K562 (cell line): ENCODE measurements at regions not wholly inside any gene's neighbourhood (a gene's known extent, or its start where the extent isn't known, plus 50 kb on each side); places are given as distances from the start of the nearest gene placed in this dataset.

ENCODE experiments used
- ATAC-seq: fragments of 200-7000 bp; cut with Tn5 transposase; 3 replicates; pipeline ENCODE4 v1.9.1; 2020; ENCODE audit warnings: moderate library complexity
- BruUV-seq: library from RNA; stranded (reverse); fragments of 400-500 nt; replicated peaks from 2 replicates; lab custom pipeline; 2021; lab: Mats Ljungman, UMichigan
- CTCF ChIA-PET: fragments of 300-600 bp; formaldehyde crosslinking; extraction: SDS; loops from one replicate; lab custom pipeline; 2021; ENCODE audit warnings: low intra/inter-chr PET ratio; lab: Yijun Ruan, JAX
- POLR2A ChIA-PET: fragments of 300-600, 350-650 bp; sonication (Branson Sonifier 250); formaldehyde crosslinking; extraction: SDS; loops from one replicate; lab custom pipeline; 2021; ENCODE audit warnings: antibody characterized with exemption, inconsistent platforms; lab: Yijun Ruan, JAX
- DNase-seq, 4 experiments: peaks; one replicate each; pipeline versions ENCODE4 v3.0.0 to v3.0.0-alpha.2; 2011 to 2018; ENCODE audit warnings: low spot score in 3 of 4, mixed read lengths in 3 of 4; ENCODE audit errors: extremely low read depth in 1 of 4
- FAIRE-seq: peaks from 2 replicates; lab custom pipeline; 2011; peaks lifted over from hg19 to GRCh38; lab: Jason Lieb, UNC
- H2AFZ ChIP-seq: 2 replicates; pipeline ENCODE4 v1.6.0; 2011; ENCODE audit warnings: low read depth, low read length, control low read depth, inconsistent platforms
- H3K27ac ChIP-seq: fragments of 200-600 bp; 3 replicates; pipeline ENCODE4 v1.8.0; 2011; ENCODE audit warnings: low read depth, mild to moderate bottlenecking, control low read depth, inconsistent platforms, low read length, moderate library complexity, mixed read lengths; ENCODE audit errors: extremely low read depth
- H3K27me3 ChIP-seq, 2 experiments: fragments of 300-600 bp in 1 of 2; 2 replicates in 1 of 2; 3 replicates in 1 of 2; pipeline versions ENCODE4 v1.6.0 to v1.8.0; 2011; ENCODE audit warnings: inconsistent platforms in 2 of 2, low read length in 2 of 2, mild to moderate bottlenecking in 1 of 2, mixed read lengths in 1 of 2, moderate library complexity in 1 of 2; ENCODE audit not compliant: control insufficient read depth in 2 of 2, insufficient read depth in 2 of 2
- H3K36me3 ChIP-seq: fragments of 300-600 bp; 3 replicates; pipeline ENCODE4 v1.8.0; 2011; ENCODE audit warnings: mild to moderate bottlenecking, low read length, inconsistent platforms; ENCODE audit not compliant: control insufficient read depth, insufficient read depth
- H3K4me1 ChIP-seq, 2 experiments: fragments of 200-600 bp in 1 of 2; replicated peaks in 1 of 2; 2 replicates in 1 of 2; 3 replicates in 1 of 2; pipeline versions ENCODE4 v1.5.1 to v1.8.0; 2011; ENCODE audit warnings: inconsistent platforms in 2 of 2, low read length in 2 of 2, mild to moderate bottlenecking in 1 of 2, mixed read lengths in 1 of 2, moderate library complexity in 1 of 2; ENCODE audit not compliant: control insufficient read depth in 2 of 2, insufficient read depth in 2 of 2
- H3K4me2 ChIP-seq: 2 replicates; pipeline ENCODE4 v1.6.1; 2011; ENCODE audit warnings: low read length, control low read depth, inconsistent platforms, mixed read lengths; ENCODE audit not compliant: insufficient read depth
- H3K4me3 ChIP-seq: fragments of 200-600 bp; sonication (generic), shearing (Covaris generic); 2 replicates; pipeline ENCODE4 v1.5.1; 2016; ENCODE audit warnings: control low read depth, inconsistent platforms
- H3K79me2 ChIP-seq: fragments of 200-600 bp; 3 replicates; pipeline ENCODE4 v1.8.0; 2011; ENCODE audit warnings: low read length, inconsistent platforms; ENCODE audit not compliant: control insufficient read depth, insufficient read depth
- H3K9ac ChIP-seq, 2 experiments: 2 replicates each; pipeline versions ENCODE4 v1.6.0 to v1.6.1; 2011; ENCODE audit warnings: low read depth in 2 of 2, low read length in 2 of 2, control low read depth in 1 of 2, inconsistent platforms in 1 of 2, mild to moderate bottlenecking in 1 of 2, mixed read lengths in 1 of 2; ENCODE audit not compliant: insufficient read depth in 1 of 2
- H3K9me1 ChIP-seq: one replicate; pipeline ENCODE4 v1.6.0; 2011; ENCODE audit warnings: inconsistent platforms, mild to moderate bottlenecking, low read length, moderate library complexity; ENCODE audit not compliant: control insufficient read depth, insufficient read depth
- H3K9me3 ChIP-seq: replicated peaks from 2 replicates; pipeline ENCODE4 v1.5.1; 2011; ENCODE audit warnings: low read depth, low read length, inconsistent platforms; ENCODE audit not compliant: control insufficient read depth, insufficient read depth
- H4K20me1 ChIP-seq: replicated peaks from 2 replicates; pipeline ENCODE4 v1.6.1; 2011; ENCODE audit warnings: low read length, inconsistent platforms, mixed read lengths; ENCODE audit not compliant: control insufficient read depth, insufficient read depth
- CEBPZ ChIP-seq: fragments of 150-350 bp; IDR thresholded peaks from 2 replicates; pipeline ENCODE4 v1.6.1; 2014; ENCODE audit warnings: low read depth, mild to moderate bottlenecking, low read length, borderline replicate concordance
- ETV5 ChIP-seq: sonication (generic); formaldehyde crosslinking; IDR thresholded peaks from 2 replicates; pipeline ENCODE4 v1.4.0; 2020; ENCODE audit warnings: low read depth, mild to moderate bottlenecking, missing genetic modification reagents
- KAT2B ChIP-seq: IDR thresholded peaks from one replicate; pipeline ENCODE4 v1.6.1; 2012; ENCODE audit warnings: low read depth, mild to moderate bottlenecking, control low read depth, inconsistent platforms, low read length, moderate library complexity
- RNF219 ChIP-seq: fragments of 250-450 bp; sonication (Bioruptor Pico); IDR thresholded peaks from 2 replicates; pipeline ENCODE4 v1.5.0; 2022; ENCODE audit warnings: mild to moderate bottlenecking
- SRSF1 ChIP-seq: fragments of 200-400 bp; formaldehyde crosslinking; IDR thresholded peaks from 2 replicates; pipeline ENCODE4 v1.6.1; 2017; ENCODE audit warnings: mild to moderate bottlenecking, low read depth, low read length, moderate library complexity
- ZNF398 ChIP-seq: fragments of 250-450 bp; sonication (Bioruptor Pico); IDR thresholded peaks from 2 replicates; pipeline ENCODE4 v1.8.0; 2021; ENCODE audit warnings: moderate library complexity, mild to moderate bottlenecking, inconsistent platforms
- ZNF77 ChIP-seq: fragments of 250-450 bp; sonication (Bioruptor Pico); IDR thresholded peaks from 2 replicates; pipeline ENCODE4 v1.5.0; 2020
- WGBS: fragments of 100-300 bp; shearing (Covaris generic); methylation state at CpG from one replicate; pipeline ENCODE4 v1.1.6; 2016; ENCODE audit warnings: low coverage, mixed read lengths; ENCODE audit not compliant: insufficient coverage; ENCODE audit errors: missing lambda C conversion rate; 5-methylcytosine and 5-hydroxymethylcytosine counted together
- in situ Hi-C: fragments of 300-500 bp; cut with MboI; formaldehyde crosslinking; loops from 4 replicates; pipeline ENCODE4 v1.15.0; 2018; ENCODE audit warnings: inconsistent platforms, mixed read lengths
- intact Hi-C: fragments of 100-400 bp; cut with micrococcal nuclease; formaldehyde crosslinking; loops from 2 replicates; pipeline ENCODE4 v1.14.2; 2022

GRCh38 chr6:48397887-48398286, 286.9 kb upstream of the PTCHD4 start (continued):
- no peak for TF ChIP-seq RNF219 (CRISPR knock-in tag)
- TF ChIP-seq, all 486 proteins: peak for 0

GRCh38 chr6:48389146-48390043, 278.4 kb upstream of the PTCHD4 start:
- Histone ChIP-seq H3K9ac (no peak overlapping the region), H3K27ac (no peak overlapping the region), H3K4me1 (no peaks in the 10 kb centered on the region), H2AFZ (no peak overlapping the region), H3K9me3 (no peaks in the 10 kb centered on the region; the same call in none of the 2 replicates), H3K79me2 (no peaks in the 10 kb centered on the region), H4K20me1 (no peaks in the 10 kb centered on the region), H3K36me3 (no peaks in the 10 kb centered on the region), H3K4me2 (no peak overlapping the region), H3K4me3 (no peak overlapping the region), H3K27me3 (no peaks in the 10 kb centered on the region), H3K9me1 (no peaks in the 10 kb centered on the region)
- DNase-seq, result no peak
- no peak for ATAC-seq
- WGBS, result 0% methylated on average over 3 of the region's 4 CpGs
- TF ChIP-seq RNF219 (CRISPR knock-in tag) (no peak), KAT2B (no peak), ZNF77 (CRISPR knock-in tag) (no peak), ZNF398 (no peak), ETV5 (no peak), CEBPZ (no peak), SRSF1 (no peak)
- in situ Hi-C loops (no loop called here), intact Hi-C loops (no loop called here)
- ChIA-PET POLR2A (no interaction called here), CTCF (no interaction called here)
- BruUV-seq, result no TSS peak
- FAIRE-seq, result no peak
